ENCODE measurements at regions not wholly inside any gene's neighbourhood (a gene's known extent, or its start where the extent isn't known, plus 50 kb on each side); places are given as distances from the start of the nearest gene placed in this dataset.

DNA sequence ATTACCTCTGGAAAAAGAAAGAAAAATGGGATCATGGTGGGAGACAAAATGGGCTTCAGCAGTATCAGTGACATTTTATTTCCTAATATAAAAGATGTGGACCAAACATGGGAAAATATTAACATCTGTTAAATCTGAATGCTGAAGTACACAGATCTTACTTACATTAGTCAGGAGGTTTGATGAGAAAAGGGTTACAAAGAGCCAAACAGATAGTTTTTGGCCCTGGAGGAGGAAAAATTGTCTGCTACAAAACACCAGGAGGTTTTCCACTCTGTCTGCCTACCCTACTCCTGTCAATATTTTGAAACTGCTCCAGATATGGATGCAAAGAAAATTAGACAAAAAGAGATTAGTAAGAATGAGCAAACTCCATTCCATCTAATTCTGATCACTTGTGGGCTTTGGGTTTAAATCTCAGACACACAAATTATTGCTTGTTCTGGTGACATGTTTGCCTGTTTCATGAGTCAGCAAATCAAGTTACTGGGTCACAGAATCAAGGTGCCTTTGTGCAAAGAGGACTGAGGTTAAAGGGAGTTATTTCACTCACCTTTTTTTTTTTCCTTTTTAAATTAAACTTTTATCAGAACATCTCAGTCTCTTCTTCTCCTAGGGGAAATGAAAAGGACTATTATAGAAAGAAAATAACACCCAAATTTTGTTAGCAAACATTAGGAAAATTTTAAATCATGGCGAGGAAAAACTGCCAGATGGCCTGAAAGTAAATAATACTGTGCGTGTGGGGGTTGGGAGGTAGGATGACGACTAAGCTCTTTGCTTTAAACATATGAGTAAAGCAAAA, 87.0 kb upstream of the SPATS2L start:
- WGBS (ENCODE audit: insufficient coverage), result no CpG with 5 or more reads among the region's 3 CpGs
- Histone ChIP-seq H3K27me3 (ENCODE audit: control insufficient read depth, insufficient read depth, low read length) (no peaks in the 10 kb centered on the region), H3K36me3 (ENCODE audit: control insufficient read depth, insufficient read depth, low read length) (no peaks in the 10 kb centered on the region), H3K4me3 (ENCODE audit: low read length) (no peak overlapping the region), H3K27ac (ENCODE audit: low read length) (peak overlapping the region; percentile 78), H3K4me1 (ENCODE audit: control insufficient read depth, insufficient read depth, low read length) (peaks cover 5% of the 10 kb centered on the region), H3K9me3 (replicated peaks; ENCODE audit: control insufficient read depth, low read depth, low read length) (no peaks in the 10 kb centered on the region)
- peak; percentile 92 for DNase-seq

GRCh38 chr2:200220251-200220650, 86.2 kb upstream of the SPATS2L start:
- peak; percentile 85 for DNase-seq
- no peaks in the 10 kb centered on the region for H3K27me3 ChIP-seq (ENCODE audit: control insufficient read depth, insufficient read depth, low read length)
- peak overlapping the region; percentile 78 for H3K27ac ChIP-seq (ENCODE audit: low read length)
- peaks cover 5% of the 10 kb centered on the region for H3K4me1 ChIP-seq (ENCODE audit: control insufficient read depth, insufficient read depth, low read length)
- no peak overlapping the region for H3K4me3 ChIP-seq (ENCODE audit: low read length)
- WGBS (ENCODE audit: insufficient coverage), result 57% methylated on average over 1 of the region's 4 CpGs
- no peaks in the 10 kb centered on the region for H3K36me3 ChIP-seq (ENCODE audit: control insufficient read depth, insufficient read depth, low read length)
- no peaks in the 10 kb centered on the region for H3K9me3 ChIP-seq (replicated peaks; ENCODE audit: control insufficient read depth, low read depth, low read length)

DNA sequence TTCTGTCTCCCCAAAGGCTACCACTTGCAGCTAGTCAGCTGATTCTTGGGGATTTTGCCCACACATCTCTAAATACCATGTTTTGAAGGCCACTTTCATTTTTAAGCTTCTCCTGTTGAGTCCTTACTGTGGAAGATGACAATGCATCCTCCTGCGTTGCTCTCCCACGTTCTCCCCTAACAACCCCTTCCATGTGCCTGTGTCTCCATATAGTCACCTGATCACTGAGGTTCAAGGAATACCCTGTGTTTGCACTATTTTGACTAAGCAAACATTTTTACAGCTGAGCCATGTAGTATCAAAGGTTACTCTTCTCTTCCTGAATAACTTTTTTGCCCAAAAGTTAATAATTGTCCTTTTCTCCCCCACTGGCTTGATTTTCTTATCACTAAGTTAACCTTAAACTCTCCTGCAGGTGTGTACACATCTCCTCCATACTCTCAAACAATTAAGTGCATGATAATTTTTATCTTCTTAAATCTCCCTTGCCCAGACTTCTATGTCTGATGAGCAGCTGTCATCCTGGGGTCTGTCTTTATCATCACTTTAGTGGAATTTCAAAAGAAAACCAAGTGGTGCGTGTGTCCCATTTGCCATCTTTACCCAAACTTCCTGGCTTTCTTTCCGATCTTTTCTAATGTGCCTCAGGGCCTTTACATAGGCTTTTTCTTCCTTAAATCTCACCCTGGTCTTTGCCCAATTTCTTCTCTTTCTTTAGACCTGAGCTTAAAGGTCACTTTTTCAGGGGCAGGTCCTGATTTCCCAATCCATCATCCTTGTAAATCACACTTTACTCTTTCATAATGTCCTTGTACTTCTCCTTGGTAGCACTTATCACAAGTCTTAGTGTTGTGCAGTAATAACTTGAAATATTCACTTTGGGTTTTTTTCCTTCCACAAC, 85.2 kb upstream of the SPATS2L start:
- 86% methylated on average over 2 of the region's 4 CpGs for WGBS (ENCODE audit: insufficient coverage)
- no peaks in the 10 kb centered on the region for H3K36me3 ChIP-seq (ENCODE audit: control insufficient read depth, insufficient read depth, low read length)

GRCh38 chr2:200222791-200223190, 83.7 kb upstream of the SPATS2L start:
- H3K4me1 ChIP-seq (ENCODE audit: control insufficient read depth, insufficient read depth, low read length), result peaks cover 15% of the 10 kb centered on the region
- no peaks in the 10 kb centered on the region for H3K36me3 ChIP-seq (ENCODE audit: control insufficient read depth, insufficient read depth, low read length)
- no peak overlapping the region for H3K4me3 ChIP-seq (ENCODE audit: low read length)
- H3K27ac ChIP-seq (ENCODE audit: low read length), result no peak overlapping the region
- WGBS (ENCODE audit: insufficient coverage), result 68% methylated on average over 4 of the region's 7 CpGs
- no peaks in the 10 kb centered on the region for H3K9me3 ChIP-seq (replicated peaks; ENCODE audit: control insufficient read depth, low read depth, low read length)
- no peaks in the 10 kb centered on the region for H3K27me3 ChIP-seq (ENCODE audit: control insufficient read depth, insufficient read depth, low read length)
- no peak for DNase-seq

More for the DNA sequence above, 85.2 kb upstream of the SPATS2L start:
- no peaks in the 10 kb centered on the region for H3K9me3 ChIP-seq (replicated peaks; ENCODE audit: control insufficient read depth, low read depth, low read length)
- H3K27ac ChIP-seq (ENCODE audit: low read length), result no peak overlapping the region
- DNase-seq, result no peak
- H3K4me3 ChIP-seq (ENCODE audit: low read length), result no peak overlapping the region
- no peaks in the 10 kb centered on the region for H3K27me3 ChIP-seq (ENCODE audit: control insufficient read depth, insufficient read depth, low read length)
- peaks cover 8% of the 10 kb centered on the region for H3K4me1 ChIP-seq (ENCODE audit: control insufficient read depth, insufficient read depth, low read length)

DNA sequence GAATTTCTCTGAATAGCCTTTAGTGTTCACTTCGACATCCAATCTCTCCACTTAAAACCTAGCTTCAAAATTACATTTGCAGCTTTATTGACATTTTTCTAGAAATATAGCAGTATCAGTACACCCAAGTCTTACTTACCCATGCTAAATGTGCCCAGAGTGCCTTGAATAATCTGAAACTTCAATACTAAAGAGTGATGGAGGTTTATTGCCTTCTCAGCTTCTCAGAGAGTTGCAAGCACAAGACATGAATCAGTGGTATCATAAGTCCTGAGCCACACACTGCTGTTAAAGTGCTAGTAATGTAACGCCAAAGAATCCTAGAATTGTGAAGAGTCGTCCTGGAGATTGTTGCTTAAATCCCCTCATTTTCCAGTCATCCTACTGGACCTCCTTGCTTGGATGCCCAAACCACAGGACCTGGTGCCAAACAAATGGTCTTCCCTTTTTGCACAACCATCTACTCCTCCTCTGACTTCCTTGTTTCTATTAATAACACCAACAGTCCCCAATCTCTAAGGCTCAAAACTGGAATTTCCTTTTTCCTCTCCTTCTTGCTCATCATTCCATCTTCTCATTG, 83.2 kb upstream of the SPATS2L start:
- no peaks in the 10 kb centered on the region for H3K36me3 ChIP-seq (ENCODE audit: control insufficient read depth, insufficient read depth, low read length)
- H3K27me3 ChIP-seq (ENCODE audit: control insufficient read depth, insufficient read depth, low read length), result no peaks in the 10 kb centered on the region
- no peak overlapping the region for H3K27ac ChIP-seq (ENCODE audit: low read length)
- 67% methylated on average over 2 of the region's 3 CpGs for WGBS (ENCODE audit: insufficient coverage)
- peaks cover 15% of the 10 kb centered on the region for H3K4me1 ChIP-seq (ENCODE audit: control insufficient read depth, insufficient read depth, low read length)
- H3K9me3 ChIP-seq (replicated peaks; ENCODE audit: control insufficient read depth, low read depth, low read length), result no peaks in the 10 kb centered on the region
- no peak overlapping the region for H3K4me3 ChIP-seq (ENCODE audit: low read length)
- DNase-seq, result no peak

DNA sequence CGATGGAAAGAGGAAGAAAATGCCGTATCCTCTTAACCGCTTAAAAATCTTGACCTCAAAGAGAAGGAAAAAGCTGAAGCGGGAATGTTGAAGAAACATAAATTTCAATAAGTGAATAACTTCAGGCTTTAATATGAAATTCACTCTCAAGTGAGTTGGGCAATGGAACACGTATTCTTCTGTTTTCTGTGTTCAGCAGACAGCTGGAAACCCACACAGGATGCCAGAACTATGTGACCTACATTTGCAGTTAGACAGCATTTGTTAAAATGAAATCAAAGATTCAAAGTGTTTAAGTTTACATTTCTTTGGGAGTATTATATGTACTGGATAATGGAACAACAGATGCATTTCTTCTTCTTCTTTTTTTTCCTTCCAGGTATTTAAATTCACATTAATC, 80.5 kb upstream of the SPATS2L start:
- Histone ChIP-seq H3K9me3 (replicated peaks; ENCODE audit: control insufficient read depth, low read depth, low read length) (no peaks in the 10 kb centered on the region), H3K36me3 (ENCODE audit: control insufficient read depth, insufficient read depth, low read length) (no peaks in the 10 kb centered on the region), H3K27me3 (ENCODE audit: control insufficient read depth, insufficient read depth, low read length) (no peaks in the 10 kb centered on the region), H3K4me1 (ENCODE audit: control insufficient read depth, insufficient read depth, low read length) (peaks cover 10% of the 10 kb centered on the region), H3K27ac (ENCODE audit: low read length) (peak overlapping the region; percentile 72), H3K4me3 (ENCODE audit: low read length) (no peak overlapping the region)
- peak; percentile 96 for DNase-seq
- WGBS (ENCODE audit: insufficient coverage), result no CpG with 5 or more reads among the region's 5 CpGs

- Histone ChIP-seq H3K9me3 (replicated peaks; ENCODE audit: control insufficient read depth, low read depth, low read length) (no peaks in the 10 kb centered on the region), H3K27me3 (ENCODE audit: control insufficient read depth, insufficient read depth, low read length) (no peaks in the 10 kb centered on the region), H3K36me3 (ENCODE audit: control insufficient read depth, insufficient read depth, low read length) (no peaks in the 10 kb centered on the region), H3K4me1 (ENCODE audit: control insufficient read depth, insufficient read depth, low read length) (peaks cover 10% of the 10 kb centered on the region), H3K27ac (ENCODE audit: low read length) (peak overlapping the region; percentile 50), H3K4me3 (ENCODE audit: low read length) (no peak overlapping the region)
- 51% methylated on average over 3 of the region's 6 CpGs for WGBS (ENCODE audit: insufficient coverage)
- peak; percentile 69 for DNase-seq
Observed at GRCh38 chr2:200226451-200227426, 79.8 kb upstream of the SPATS2L start.

- DNase-seq, result no peak
- Histone ChIP-seq H3K27ac (ENCODE audit: low read length) (no peak overlapping the region), H3K27me3 (ENCODE audit: control insufficient read depth, insufficient read depth, low read length) (no peaks in the 10 kb centered on the region), H3K4me1 (ENCODE audit: control insufficient read depth, insufficient read depth, low read length) (peaks cover 6% of the 10 kb centered on the region), H3K9me3 (replicated peaks; ENCODE audit: control insufficient read depth, low read depth, low read length) (no peaks in the 10 kb centered on the region), H3K36me3 (ENCODE audit: control insufficient read depth, insufficient read depth, low read length) (no peaks in the 10 kb centered on the region), H3K4me3 (ENCODE audit: low read length) (no peak overlapping the region)
- 40% methylated on average over 1 of the region's 1 CpG for WGBS (ENCODE audit: insufficient coverage)
Observed at GRCh38 chr2:200230716-200231115, 75.8 kb upstream of the SPATS2L start.

GRCh38 chr2:200235533-200235932, 71.0 kb upstream of the SPATS2L start:
- no CpG with 5 or more reads among the region's 1 CpG for WGBS (ENCODE audit: insufficient coverage)
- H3K27ac ChIP-seq (ENCODE audit: low read length), result no peak overlapping the region
- H3K4me1 ChIP-seq (ENCODE audit: control insufficient read depth, insufficient read depth, low read length), result no peaks in the 10 kb centered on the region
- no peaks in the 10 kb centered on the region for H3K27me3 ChIP-seq (ENCODE audit: control insufficient read depth, insufficient read depth, low read length)
- DNase-seq, result no peak
- H3K36me3 ChIP-seq (ENCODE audit: control insufficient read depth, insufficient read depth, low read length), result no peaks in the 10 kb centered on the region
- H3K4me3 ChIP-seq (ENCODE audit: low read length), result no peak overlapping the region
- no peaks in the 10 kb centered on the region for H3K9me3 ChIP-seq (replicated peaks; ENCODE audit: control insufficient read depth, low read depth, low read length)

Measured in muscle of leg (tissue), 3 donors.